GM18867 (cell line): ENCODE measurements at regions not wholly inside any gene's neighbourhood (a gene's known extent, or its start where the extent isn't known, plus 50 kb on each side); places are given as distances from the start of the nearest gene placed in this dataset.

Source experiments
- ATAC-seq: cut with Tn5 transposase; IDR thresholded peaks from one replicate; pipeline ENCODE4 v1.9.1; 2021; ENCODE audit warnings: mild to moderate bottlenecking, moderate library complexity; ENCODE audit not compliant: unreplicated experiment

DNA sequence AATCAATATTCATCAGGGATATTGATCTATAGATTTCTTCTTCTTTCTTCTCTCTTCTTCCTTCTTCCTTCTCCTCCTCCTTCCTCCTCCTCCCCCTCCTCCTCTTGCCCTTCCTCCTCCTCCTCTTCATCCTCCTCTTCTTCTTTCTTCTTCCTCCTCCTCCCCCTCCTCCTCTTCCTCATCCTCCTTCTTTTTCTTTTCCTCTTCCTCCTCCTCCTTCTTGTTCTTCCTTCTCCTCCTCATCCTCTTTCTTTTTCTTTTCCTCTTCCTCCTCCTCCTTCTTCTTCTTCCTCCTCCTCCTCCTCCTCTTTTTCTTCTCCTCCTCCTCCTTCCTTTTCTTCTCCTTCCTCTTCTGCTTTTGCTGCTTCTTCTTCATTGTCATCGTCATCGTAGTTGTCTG, 52.4 kb upstream of the SERINC1 start:
- ATAC-seq, result no peak

- ATAC-seq, result peak; percentile 99
These were observed 58.9 kb upstream of the SERINC1 start for GRCh38 chr6:122530440-122531046.

DNA sequence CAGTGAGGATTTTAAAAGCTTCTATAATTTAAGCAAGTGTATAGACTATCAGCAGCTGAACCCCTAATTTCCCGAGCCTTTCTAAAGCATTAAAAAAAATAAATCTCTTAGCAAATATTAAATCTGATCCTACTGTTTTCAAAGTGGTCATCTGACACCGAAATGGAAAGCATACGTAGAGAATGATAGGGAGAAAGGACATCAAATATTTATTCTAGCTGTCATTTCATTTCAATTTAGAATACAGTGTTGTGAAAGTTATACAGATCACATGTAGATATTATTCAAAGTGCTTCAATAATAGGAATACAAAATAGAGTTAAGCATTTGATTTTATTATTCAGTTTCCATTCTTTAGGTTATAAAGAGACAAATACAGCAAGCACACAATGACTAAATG, 61.9 kb upstream of the PKIB start:
- ATAC-seq, result no peak

GRCh38 chr6:122548820-122549219, 61.4 kb upstream of the PKIB start:
- no peak for ATAC-seq

DNA sequence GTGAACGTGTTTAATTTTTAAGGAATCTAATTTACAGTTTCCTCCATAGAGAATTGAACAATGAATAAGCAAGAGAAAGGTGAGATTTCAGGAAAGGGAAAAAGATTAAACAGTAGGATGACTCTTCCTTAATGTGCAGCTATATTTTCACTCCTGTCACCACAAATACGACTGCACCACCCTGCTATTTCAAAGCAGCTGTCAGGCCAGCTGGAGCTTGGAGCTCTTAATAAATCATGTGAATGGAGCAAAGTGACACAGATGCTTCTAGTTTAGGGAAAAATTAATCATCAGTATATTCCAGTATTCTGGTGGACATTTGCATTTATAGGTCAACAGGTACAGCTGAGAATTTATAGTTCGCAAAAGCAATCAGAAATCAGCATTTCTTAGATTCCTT, 56.5 kb upstream of the PKIB start:
- no peak for ATAC-seq

- no peak for ATAC-seq
These were observed 54.6 kb upstream of the PKIB start for GRCh38 chr6:122555561-122555960.

DNA sequence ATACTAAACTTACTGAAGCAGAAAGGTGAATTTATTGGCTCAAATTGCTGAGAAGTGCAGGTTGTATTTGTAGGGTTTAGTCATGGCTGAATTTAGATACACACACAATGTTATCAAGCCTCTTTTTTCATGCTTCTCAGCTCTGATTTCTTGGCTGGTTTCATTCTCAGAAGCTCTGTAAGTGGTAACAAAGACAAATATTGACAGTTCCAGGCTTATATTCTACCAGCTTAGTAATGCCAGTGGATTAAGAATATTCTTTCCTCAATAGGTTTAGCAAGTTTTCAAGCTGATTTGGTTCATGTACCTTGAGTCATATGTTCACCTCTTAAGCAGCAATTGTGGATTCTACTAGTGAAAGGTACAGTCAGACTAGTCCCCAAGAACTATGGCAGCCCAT, 52.1 kb upstream of the PKIB start:
- no peak for ATAC-seq
